Inferior parietal cortex (tissue), 1 donor: ENCODE measurements at regions not wholly inside any gene's neighbourhood (a gene's known extent, or its start where the extent isn't known, plus 50 kb on each side); places are given as distances from the start of the nearest gene placed in this dataset.

Experiments
- DNase-seq: peaks from one replicate; pipeline ENCODE4 v3.0.0-alpha.2; 2016; ENCODE audit errors: extremely low spot score

DNA sequence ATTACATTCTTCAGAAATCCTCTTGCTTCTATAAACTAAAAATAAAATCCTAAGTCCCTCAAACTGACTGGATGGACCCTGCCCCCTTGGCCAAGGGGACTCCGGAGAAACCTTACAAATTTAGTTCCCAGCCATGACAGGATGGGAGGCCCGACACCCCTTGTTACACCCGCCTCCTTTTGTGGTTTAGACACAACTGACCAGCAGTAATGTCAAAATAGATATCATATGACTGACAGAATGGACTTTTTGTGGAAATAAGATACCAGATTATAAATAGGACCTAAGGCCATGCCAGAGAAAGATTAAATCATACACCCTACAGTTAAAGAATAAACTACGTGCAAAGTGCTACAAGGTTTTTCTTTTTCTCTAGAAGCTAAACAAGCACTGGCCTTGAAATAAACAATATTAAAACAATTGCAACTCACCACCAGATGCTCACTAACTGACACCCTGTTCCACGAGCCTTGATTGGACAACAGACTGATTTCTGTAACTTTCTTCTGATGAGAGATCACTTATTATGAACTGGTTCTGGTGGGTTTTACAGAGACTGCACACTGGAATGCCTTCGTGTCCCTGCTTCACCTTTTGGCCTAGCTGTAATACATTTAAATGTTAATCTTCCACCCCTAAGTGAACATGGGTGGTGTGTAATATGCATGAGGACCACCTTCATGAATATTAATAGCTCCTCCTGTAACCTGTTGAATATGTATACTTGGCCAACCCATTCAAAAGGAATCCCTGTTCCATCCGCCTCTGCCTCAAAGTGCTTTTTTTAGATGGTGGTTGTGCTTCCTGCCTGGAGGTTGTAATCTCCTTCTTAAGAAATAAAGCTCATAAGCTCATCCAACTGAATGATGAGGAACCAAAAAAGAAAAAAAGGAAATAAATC, 99.6 kb downstream of the ODF2L start:
- no peak for DNase-seq

DNA sequence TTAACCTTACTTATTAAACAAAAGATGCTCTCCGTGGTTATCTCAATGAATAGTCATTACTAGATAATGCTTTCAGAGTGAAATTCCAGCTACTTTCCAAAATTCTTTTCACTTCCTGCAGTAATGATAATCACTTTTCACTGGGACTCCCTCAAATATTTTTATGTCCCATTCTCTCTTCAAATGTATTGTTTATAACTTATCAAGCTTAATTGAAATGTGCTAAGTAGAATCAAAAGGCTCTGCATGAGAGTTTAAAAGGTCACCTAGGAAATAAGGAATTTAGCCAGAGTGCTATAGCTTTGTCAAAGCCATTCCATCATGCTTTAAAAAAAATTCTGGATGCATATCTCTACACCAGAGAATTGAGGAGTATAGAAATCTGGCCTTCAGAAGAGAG, 106.4 kb downstream of the ODF2L start:
- DNase-seq: no peak

DNA sequence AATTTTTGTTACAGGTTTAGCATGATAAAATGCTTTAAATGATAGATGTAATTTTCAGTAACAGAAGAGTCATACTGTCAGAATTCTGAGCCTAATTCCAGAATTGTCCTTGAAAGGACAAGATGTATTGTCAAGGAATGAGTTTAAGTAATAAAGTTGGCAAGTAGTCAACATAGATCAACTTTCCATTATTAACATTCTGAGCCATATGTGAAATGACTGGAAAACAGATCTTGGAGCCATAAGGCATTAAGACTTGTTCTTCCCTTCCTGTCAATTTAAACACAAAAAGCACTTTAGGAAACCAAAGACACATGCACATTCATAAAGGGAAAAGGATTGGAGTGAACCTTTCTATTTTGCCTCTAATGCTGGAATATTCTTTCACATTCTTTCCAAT, 107.0 kb downstream of the ODF2L start:
- DNase-seq: no peak

DNA sequence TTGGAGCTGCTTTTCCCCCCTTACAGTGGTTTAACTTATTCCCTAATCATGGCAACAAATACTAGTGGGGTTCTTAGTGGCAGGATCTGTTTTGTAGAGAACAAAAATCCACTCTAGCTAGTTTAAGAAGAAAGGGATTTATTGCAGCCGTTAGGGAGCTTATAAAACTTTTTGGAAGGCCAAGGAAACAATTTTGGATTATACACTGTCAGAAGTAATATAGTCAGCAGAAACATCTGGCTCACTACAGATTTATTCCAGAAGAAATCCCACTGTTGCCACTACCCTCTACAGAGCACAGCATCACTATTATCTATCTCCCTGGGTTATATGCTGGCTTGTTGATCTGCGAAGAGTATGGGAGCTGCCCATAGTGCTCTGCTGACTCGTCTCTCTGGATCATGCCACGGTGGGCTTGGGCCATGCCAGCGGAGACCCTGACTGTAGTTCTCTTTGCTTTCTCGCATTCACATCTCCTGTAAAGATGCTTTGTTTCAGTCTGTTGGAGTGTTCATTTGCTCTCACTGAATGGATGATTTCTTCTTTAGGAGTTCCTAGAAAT, 107.5 kb downstream of the ODF2L start:
- no peak for DNase-seq

DNA sequence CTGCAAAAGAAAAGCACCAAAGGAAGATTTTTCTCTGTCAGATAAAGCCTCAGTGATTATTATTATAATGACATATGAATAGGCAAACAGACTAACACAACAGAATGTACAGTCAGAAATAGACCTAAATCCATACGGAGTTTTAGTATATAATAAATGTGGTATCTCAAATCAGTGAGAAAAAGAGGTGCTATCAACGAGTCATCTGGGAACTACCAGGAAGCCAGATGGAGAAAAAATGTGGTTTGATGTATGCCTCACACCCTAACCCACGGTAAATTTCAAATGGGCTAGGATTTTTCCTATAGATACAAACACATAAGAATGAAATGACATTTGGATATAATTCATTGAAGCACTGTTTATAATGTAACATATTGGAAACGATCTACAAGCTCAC, 110.3 kb downstream of the ODF2L start:
- DNase-seq: no peak

DNA sequence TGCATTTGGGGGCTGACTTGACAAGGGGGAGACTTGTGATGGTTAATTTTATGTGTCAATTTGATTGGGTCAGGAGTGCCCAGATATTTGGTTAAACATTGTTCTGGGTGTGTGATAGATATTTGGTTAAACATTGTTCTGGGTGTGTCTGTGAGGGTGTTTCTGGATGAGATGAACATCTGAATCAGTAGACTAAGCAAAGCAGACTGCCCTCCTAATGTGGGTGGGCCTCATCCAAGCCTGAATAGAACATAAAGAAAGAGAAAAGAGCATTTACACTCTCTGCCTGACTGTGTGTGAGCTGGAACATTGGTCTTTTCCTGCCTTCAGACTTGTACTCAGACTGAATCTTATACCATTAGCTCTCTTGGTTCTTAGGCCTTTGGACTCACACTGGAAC, 113.5 kb downstream of the ODF2L start:
- DNase-seq: no peak

DNA sequence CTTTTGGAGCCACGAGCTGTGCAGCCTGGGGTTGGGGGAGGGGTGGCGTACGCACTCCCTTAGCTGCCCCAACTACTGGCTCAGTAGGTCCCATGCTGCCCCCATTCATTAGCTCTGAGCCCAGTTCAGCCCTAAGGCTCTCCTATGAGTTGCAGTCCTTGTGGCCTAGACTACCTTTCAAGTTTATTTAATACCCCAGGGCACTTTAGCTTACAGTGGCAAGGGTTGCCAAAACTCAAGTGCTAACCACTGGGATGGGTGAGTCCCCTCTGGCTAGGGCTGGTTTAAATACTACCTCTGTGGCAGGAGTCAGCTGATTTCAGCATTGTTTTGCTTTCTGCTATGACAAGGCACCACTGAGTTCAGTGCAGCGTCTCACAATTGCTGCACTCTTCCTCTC, 118.2 kb downstream of the ODF2L start:
- DNase-seq: no peak

DNA sequence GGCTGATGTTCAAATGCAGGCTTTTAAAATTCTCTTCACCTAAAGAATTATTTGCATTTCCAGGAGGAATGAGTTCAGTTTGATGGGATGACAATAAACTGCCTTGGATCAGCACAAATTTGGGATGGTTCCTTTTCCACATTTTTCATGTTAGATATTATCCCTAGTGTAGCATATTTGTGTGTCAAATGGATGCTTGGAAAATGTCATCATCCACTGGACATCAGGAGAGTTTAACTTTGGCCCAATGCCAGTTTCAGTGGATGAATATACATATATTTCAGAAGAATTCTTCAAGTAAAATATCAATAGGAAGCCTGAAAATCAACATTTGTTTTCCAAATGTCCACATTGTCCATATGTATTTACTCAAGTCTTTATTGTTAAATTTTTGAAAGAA, 116.5 kb upstream of the COL24A1 start:
- DNase-seq: no peak

DNA sequence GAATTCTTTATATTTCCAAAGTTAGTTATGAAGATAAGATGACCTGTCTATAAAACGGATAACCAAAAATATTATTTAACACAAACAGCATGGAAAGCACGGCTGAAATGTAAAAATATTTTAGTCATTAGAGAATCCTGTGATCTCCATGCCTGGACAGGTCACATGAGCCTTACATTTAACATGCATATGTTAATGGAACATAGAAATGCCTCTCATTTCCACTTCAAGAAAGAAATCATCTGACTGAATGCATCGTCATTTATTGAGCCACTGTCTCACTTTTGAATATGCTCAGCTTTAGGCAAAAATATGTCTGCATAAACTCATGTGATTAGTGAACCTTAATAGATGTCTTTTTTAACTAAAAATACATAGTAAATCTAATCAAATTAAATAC, 115.5 kb upstream of the COL24A1 start:
- DNase-seq: no peak

DNA sequence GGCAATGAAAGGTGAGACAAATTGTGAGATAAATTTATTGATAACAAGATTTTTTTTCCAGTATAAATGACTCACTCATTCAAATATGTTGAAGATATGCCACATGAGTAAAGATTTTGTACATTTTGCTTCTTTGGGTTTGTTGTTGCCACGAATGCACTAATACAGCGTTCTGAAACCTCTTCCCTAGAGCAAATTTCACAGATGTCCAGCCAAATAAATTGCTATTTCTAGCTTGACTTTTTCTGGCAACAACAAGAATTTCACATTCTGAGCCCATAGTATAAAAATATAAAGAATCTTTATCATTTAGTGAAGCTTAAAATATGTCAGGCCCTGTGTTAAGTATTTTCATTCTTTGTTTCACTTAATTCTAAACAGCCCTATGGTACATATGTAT, 114.5 kb upstream of the COL24A1 start:
- no peak for DNase-seq

DNA sequence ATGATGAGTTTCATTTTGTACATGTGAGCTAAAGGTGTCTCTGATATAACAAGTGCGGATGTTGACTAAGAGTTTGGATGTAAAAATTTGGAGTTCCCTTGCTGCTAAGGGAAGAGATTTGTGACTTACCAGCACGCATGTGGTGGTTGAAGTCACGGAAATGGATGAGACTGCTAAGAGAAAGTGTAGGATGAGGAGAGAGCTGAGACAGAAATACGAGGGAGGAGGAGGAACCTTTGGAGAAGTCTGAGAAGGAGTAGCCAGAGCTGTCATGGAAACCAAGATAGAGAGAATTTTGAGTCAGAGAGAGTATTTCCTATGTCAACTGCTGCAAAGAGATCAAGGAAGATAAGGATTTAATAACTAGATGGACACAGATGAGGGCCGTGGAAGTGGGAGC, 106.5 kb upstream of the COL24A1 start:
- peak; percentile 15 for DNase-seq

DNA sequence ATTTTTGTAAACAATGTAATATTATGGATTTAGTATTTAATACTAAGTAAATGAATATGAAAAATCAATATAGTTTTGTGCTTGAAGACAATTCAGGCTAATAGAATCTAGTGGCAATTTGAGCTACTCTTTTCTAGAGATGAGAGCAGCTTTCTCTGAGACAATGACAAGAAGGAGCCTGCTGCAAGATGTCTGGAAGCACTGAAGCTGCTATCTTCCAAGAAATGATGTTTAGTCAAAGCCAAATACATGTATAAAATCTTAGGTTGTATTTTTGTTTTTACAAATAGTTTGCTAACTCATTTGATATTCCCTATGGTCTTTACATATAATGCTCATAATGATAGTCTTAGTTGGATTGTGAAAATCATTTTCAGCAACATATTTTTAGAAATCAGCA, 103.9 kb upstream of the COL24A1 start:
- no peak for DNase-seq

DNA sequence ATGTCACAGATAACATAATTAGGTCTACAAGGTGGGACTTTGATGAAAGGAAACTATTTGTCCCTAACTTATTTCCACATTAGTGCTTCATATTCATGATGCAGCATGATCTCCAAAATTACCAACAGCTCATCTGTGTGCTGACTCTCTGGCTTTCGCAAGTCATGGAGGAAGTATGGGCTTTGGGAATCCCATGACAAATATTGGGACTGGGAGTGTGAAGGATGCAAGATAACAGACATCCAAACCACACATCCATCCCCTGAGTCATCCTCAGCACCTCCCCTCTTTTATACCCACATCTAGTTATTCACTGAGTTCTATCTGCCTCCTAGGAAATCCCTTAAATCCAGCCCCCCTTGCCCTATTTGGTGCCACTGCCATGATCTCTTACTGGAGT, 102.8 kb upstream of the COL24A1 start:
- no peak for DNase-seq

DNA sequence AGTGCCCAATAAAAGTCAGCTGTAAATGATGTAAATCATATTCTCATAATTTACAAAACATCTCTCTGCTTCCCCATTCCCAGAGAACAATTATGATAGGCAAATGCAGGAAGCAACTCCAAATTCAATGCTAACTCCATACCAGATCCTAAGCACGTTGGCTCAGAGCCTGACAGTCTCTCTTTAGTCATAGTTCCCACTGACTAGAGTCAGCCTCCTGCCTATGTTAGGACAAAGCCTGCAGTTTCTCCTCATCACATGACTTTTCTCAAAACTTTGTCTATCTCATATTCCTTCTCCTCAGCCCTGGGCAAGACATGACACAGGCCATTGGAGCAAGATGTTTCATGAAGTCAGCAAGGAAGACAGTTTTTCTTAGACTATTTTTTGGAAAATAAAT, 101.5 kb upstream of the COL24A1 start:
- no peak for DNase-seq

DNA sequence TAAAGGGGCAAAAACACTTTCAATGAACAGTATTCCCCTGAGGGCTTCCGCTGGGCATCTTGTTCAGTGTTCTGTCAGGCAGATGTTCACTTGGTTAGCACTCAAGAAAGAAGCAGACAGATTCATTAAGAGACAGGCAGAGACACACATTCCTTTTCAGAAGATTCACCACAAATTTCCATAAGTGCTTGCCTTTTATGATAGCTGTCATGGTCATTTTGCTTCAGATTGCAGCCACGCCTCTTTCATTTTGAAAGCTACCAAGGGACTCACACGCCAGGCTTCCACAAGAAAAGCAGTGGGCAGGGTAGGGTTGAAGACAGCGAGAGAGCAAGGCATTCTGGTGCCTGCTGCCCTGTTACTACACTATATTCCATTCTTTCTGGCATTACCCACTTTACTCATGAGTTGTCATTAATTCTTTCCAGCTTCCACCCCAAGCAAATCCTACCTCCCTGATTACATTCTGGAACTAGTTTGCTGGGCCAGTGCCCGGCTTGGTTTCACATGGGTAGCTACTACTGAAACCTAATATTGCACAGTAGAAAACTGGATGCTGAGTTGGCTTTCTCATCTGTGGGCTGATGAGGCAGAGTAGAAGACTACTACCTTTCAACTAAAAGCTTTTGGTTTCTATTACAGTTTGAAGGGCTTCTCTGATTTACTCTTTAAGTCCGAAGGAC, 91.2 kb upstream of the COL24A1 start:
- DNase-seq: no peak

DNA sequence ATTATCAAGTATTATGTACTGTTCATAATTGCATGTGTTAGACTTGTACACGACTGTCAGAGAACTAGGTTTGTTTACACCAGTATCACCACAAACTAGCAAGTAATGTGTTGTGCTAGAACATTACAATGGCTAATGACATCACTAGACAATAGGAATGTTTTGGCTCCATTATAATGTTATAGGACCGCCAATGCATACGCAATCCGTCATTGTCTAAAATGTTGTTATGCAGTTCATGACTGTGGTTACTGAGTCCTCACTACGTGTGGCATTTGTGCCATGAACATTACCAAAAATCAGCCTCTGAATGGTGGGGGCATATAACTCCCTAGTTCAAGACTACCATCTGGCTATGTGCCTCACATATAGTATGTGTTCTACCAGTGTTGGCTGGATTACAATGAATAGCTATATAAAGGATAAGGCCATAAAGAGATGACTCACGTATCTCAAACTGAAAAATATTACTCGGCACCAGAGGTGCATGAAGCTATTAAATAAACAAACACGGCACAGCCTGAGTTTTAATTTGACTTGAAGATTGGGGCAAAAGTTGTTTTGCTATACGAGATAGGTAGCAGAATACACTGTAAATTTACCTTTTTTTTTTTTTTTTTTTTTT, 89.1 kb upstream of the COL24A1 start:
- DNase-seq: no peak

DNA sequence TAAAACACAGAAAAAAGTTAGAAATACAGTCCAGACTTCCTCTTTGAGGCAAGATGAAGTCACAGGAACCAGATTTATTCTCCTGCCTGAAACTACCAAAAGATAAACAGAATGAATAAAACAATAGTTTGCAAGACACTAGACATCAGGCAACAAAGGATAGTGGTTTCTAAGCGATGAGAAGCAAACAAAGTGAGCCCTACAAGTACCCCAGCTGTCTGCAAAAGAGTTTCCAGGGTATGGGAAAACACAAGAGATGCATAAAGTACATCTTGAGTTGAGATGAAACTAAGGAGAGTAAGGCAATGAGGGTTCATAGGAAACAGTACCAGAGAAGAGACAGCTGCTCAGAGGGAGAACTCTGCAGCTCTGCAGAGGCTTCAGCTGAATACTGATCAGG, 83.3 kb upstream of the COL24A1 start:
- DNase-seq: no peak

DNA sequence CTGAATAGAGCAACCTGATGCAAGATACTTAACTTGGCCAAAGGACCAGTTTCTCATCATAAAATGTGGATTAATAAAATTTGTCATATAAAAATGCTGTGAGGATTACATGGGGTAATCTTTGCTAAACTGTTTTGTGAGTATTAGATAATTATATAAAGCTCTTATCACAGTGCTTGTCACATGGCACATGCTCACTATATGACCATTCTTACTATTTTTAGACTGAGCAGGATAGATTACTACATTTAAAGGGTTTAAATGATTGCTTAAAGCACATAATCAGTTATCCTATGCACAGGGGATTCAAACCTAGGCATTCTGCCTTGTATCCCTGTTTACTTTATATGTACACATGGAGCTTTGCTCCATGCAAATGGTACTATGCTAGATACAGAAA, 82.9 kb upstream of the COL24A1 start:
- DNase-seq: no peak

DNA sequence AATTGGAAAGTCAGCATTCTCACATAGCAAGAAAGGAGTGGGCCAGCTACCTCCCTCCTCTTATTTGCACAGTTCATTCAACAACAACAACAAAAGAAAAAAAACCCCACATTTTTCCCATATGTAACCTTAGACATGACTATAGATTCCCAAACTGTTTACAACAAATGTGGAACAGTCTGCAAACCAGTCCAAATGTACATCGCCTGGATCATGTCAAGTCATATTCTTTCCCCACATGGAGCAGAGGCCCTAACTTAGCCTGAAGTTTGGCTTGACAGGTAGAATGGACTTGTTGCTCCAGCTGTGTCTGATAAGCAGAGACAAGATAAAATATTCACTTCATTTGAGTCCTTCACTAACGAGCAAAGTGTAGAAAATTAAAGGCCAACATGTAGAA, 81.7 kb upstream of the COL24A1 start:
- DNase-seq: no peak

DNA sequence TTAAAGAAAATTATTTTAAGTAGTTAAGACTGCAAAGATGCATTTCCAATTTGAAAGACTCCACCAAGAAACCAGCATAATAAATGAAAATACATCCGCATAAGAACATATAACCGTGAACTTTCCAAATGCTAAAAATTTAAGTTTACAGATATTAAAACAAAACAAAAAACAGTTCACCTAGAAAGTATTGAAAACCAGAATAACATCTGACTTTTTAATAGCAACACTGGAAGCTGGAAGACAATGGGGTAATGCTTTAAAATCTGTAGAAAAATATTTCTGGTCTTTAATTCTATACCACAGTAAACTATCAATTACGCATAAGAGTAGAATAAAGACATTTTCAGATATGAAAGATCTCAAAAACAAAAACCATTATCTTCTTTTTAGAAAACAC, 79.3 kb upstream of the COL24A1 start:
- DNase-seq: no peak

DNA sequence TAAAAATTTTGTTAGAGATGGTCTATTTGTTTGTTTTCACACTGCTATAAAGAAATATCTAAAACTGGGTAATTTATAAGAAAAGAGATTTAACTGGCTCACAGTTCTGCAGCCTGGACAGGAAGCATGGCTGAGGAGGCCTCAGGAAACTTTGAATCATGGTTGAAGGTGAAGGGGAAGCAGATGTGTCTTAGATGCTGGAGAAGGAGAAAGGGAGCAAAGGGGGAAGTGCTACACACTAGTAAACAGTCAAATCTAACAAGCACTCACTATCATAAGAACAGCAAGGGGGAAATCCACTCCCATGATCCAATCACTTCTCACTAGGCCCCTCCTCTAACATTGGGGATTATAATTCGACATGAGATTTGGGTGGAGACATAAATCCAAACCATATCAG, 76.8 kb upstream of the COL24A1 start:
- DNase-seq: no peak

DNA sequence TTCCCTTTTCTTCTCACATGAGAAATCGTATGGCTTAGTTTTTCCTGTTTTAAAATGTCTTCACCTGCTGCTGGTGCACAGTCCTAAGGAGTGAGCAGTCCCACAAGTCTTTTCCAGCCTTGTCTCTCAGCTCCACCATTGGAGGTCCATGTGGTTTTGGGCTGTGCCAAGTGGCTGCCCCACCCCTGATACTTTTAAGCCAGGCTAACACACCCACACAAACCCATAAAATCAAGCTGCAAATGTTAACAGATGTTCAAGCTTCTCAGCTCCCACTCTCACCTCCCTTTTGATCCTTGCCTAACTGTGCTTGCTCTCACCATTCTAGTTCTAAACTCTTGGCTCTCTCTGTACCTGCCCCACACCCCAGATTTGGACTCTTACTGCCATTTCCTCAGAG, 74.5 kb upstream of the COL24A1 start:
- DNase-seq: no peak
